ENCODE measurements at regions not wholly inside any gene's neighbourhood (a gene's known extent, or its start where the extent isn't known, plus 50 kb on each side); places are given as distances from the start of the nearest gene placed in this dataset.

- Histone ChIP-seq H3K9me3 (ENCODE audit: low read length) (no peaks in the 10 kb centered on the region), H3K27ac (ENCODE audit: low read length) (no peak overlapping the region), H3K4me3 (ENCODE audit: low read length) (no peak overlapping the region), H3K36me3 (ENCODE audit: insufficient read depth, low read length) (no peaks in the 10 kb centered on the region), H3K9me2 (replicated peaks; ENCODE audit: insufficient read depth, low read length) (no peaks in the 10 kb centered on the region), H3K9ac (ENCODE audit: low read length) (no peak overlapping the region), H3K4me1 (ENCODE audit: low read length) (peaks cover 8% of the 10 kb centered on the region), H2AFZ (ENCODE audit: low read length) (no peak overlapping the region), H3K4me2 (ENCODE audit: low read depth, low read length, poor library complexity, severe bottlenecking) (no peak overlapping the region), H3K79me2 (ENCODE audit: low read length) (no peaks in the 10 kb centered on the region), H3K27me3 (ENCODE audit: low read length) (no peaks in the 10 kb centered on the region), H4K20me1 (ENCODE audit: insufficient read depth, low read depth, low read length) (no peaks in the 10 kb centered on the region)
- no peak for DNase-seq
Measured at GRCh38 chr13:38528986-38529385, 157.9 kb upstream of the FREM2 start.

GRCh38 chr13:38530492-38530891 is 156.4 kb upstream of the FREM2 start:
- DNase-seq, result peak; percentile 60
- Histone ChIP-seq H3K27me3 (ENCODE audit: low read length) (no peaks in the 10 kb centered on the region), H3K79me2 (ENCODE audit: low read length) (no peaks in the 10 kb centered on the region), H3K4me2 (ENCODE audit: low read depth, low read length, poor library complexity, severe bottlenecking) (no peak overlapping the region), H3K9ac (ENCODE audit: low read length) (no peak overlapping the region), H3K36me3 (ENCODE audit: insufficient read depth, low read length) (no peaks in the 10 kb centered on the region), H3K4me3 (ENCODE audit: low read length) (no peak overlapping the region), H4K20me1 (ENCODE audit: insufficient read depth, low read depth, low read length) (no peaks in the 10 kb centered on the region), H3K27ac (ENCODE audit: low read length) (no peak overlapping the region), H3K4me1 (ENCODE audit: low read length) (peaks cover 8% of the 10 kb centered on the region), H3K9me3 (ENCODE audit: low read length) (no peaks in the 10 kb centered on the region), H3K9me2 (replicated peaks; ENCODE audit: insufficient read depth, low read length) (no peaks in the 10 kb centered on the region), H2AFZ (ENCODE audit: low read length) (no peak overlapping the region)

GRCh38 chr13:38535261-38535660 is 151.6 kb upstream of the FREM2 start:
- Histone ChIP-seq H3K36me3 (ENCODE audit: insufficient read depth, low read length) (no peaks in the 10 kb centered on the region), H3K4me2 (ENCODE audit: low read depth, low read length, poor library complexity, severe bottlenecking) (no peak overlapping the region), H4K20me1 (ENCODE audit: insufficient read depth, low read depth, low read length) (no peaks in the 10 kb centered on the region), H3K27ac (ENCODE audit: low read length) (no peak overlapping the region), H3K27me3 (ENCODE audit: low read length) (no peaks in the 10 kb centered on the region), H3K4me3 (ENCODE audit: low read length) (no peak overlapping the region), H3K79me2 (ENCODE audit: low read length) (no peaks in the 10 kb centered on the region), H3K4me1 (ENCODE audit: low read length) (no peaks in the 10 kb centered on the region), H2AFZ (ENCODE audit: low read length) (no peak overlapping the region), H3K9ac (ENCODE audit: low read length) (no peak overlapping the region), H3K9me3 (ENCODE audit: low read length) (no peaks in the 10 kb centered on the region), H3K9me2 (replicated peaks; ENCODE audit: insufficient read depth, low read length) (no peaks in the 10 kb centered on the region)
- DNase-seq, result no peak

GRCh38 chr13:38537051-38537450 is 149.8 kb upstream of the FREM2 start:
- DNase-seq, result no peak
- H3K27me3 ChIP-seq (ENCODE audit: low read length), result no peaks in the 10 kb centered on the region
- no peak overlapping the region for H2AFZ ChIP-seq (ENCODE audit: low read length)
- no peak overlapping the region for H3K27ac ChIP-seq (ENCODE audit: low read length)
- H3K4me3 ChIP-seq (ENCODE audit: low read length), result no peak overlapping the region
- H3K9me2 ChIP-seq (replicated peaks; ENCODE audit: insufficient read depth, low read length), result no peaks in the 10 kb centered on the region
- H3K4me2 ChIP-seq (ENCODE audit: low read depth, low read length, poor library complexity, severe bottlenecking), result no peak overlapping the region
- no peak overlapping the region for H3K9ac ChIP-seq (ENCODE audit: low read length)
- no peaks in the 10 kb centered on the region for H3K4me1 ChIP-seq (ENCODE audit: low read length)
- no peaks in the 10 kb centered on the region for H3K9me3 ChIP-seq (ENCODE audit: low read length)
- no peaks in the 10 kb centered on the region for H4K20me1 ChIP-seq (ENCODE audit: insufficient read depth, low read depth, low read length)
- H3K36me3 ChIP-seq (ENCODE audit: insufficient read depth, low read length), result no peaks in the 10 kb centered on the region
- H3K79me2 ChIP-seq (ENCODE audit: low read length), result no peaks in the 10 kb centered on the region

- H3K9me2 ChIP-seq (replicated peaks; ENCODE audit: insufficient read depth, low read length), result no peaks in the 10 kb centered on the region
- no peak for DNase-seq
- no peaks in the 10 kb centered on the region for H3K79me2 ChIP-seq (ENCODE audit: low read length)
- H3K27ac ChIP-seq (ENCODE audit: low read length), result no peak overlapping the region
- H3K4me2 ChIP-seq (ENCODE audit: low read depth, low read length, poor library complexity, severe bottlenecking), result no peak overlapping the region
- H3K4me1 ChIP-seq (ENCODE audit: low read length), result no peaks in the 10 kb centered on the region
- no peak overlapping the region for H3K9ac ChIP-seq (ENCODE audit: low read length)
- H3K27me3 ChIP-seq (ENCODE audit: low read length), result no peaks in the 10 kb centered on the region
- H3K36me3 ChIP-seq (ENCODE audit: insufficient read depth, low read length), result no peaks in the 10 kb centered on the region
- no peak overlapping the region for H2AFZ ChIP-seq (ENCODE audit: low read length)
- no peaks in the 10 kb centered on the region for H3K9me3 ChIP-seq (ENCODE audit: low read length)
- no peaks in the 10 kb centered on the region for H4K20me1 ChIP-seq (ENCODE audit: insufficient read depth, low read depth, low read length)
- H3K4me3 ChIP-seq (ENCODE audit: low read length), result no peak overlapping the region
Measured at GRCh38 chr13:38538422-38538821, 148.5 kb upstream of the FREM2 start.

- Histone ChIP-seq H3K9me2 (replicated peaks; ENCODE audit: insufficient read depth, low read length) (no peaks in the 10 kb centered on the region), H3K27me3 (ENCODE audit: low read length) (no peaks in the 10 kb centered on the region), H3K9me3 (ENCODE audit: low read length) (no peaks in the 10 kb centered on the region), H3K27ac (ENCODE audit: low read length) (no peak overlapping the region), H4K20me1 (ENCODE audit: insufficient read depth, low read depth, low read length) (no peaks in the 10 kb centered on the region), H2AFZ (ENCODE audit: low read length) (no peak overlapping the region), H3K79me2 (ENCODE audit: low read length) (no peaks in the 10 kb centered on the region), H3K4me2 (ENCODE audit: low read depth, low read length, poor library complexity, severe bottlenecking) (no peak overlapping the region), H3K4me3 (ENCODE audit: low read length) (no peak overlapping the region), H3K9ac (ENCODE audit: low read length) (no peak overlapping the region), H3K4me1 (ENCODE audit: low read length) (no peaks in the 10 kb centered on the region), H3K36me3 (ENCODE audit: insufficient read depth, low read length) (no peaks in the 10 kb centered on the region)
- no peak for DNase-seq
Measured at GRCh38 chr13:38539632-38540031, 147.2 kb upstream of the FREM2 start.

- Histone ChIP-seq H2AFZ (ENCODE audit: low read length) (no peak overlapping the region), H3K4me2 (ENCODE audit: low read depth, low read length, poor library complexity, severe bottlenecking) (no peak overlapping the region), H3K9me3 (ENCODE audit: low read length) (no peaks in the 10 kb centered on the region), H3K27ac (ENCODE audit: low read length) (no peak overlapping the region), H3K9ac (ENCODE audit: low read length) (no peak overlapping the region), H3K9me2 (replicated peaks; ENCODE audit: insufficient read depth, low read length) (no peaks in the 10 kb centered on the region), H3K4me1 (ENCODE audit: low read length) (no peaks in the 10 kb centered on the region), H4K20me1 (ENCODE audit: insufficient read depth, low read depth, low read length) (no peaks in the 10 kb centered on the region), H3K79me2 (ENCODE audit: low read length) (no peaks in the 10 kb centered on the region), H3K27me3 (ENCODE audit: low read length) (no peaks in the 10 kb centered on the region), H3K4me3 (ENCODE audit: low read length) (no peak overlapping the region), H3K36me3 (ENCODE audit: insufficient read depth, low read length) (no peaks in the 10 kb centered on the region)
- DNase-seq, result no peak
Measured at GRCh38 chr13:38542601-38543000, 144.3 kb upstream of the FREM2 start.

- no peak for DNase-seq
- Histone ChIP-seq H3K9me3 (ENCODE audit: low read length) (no peaks in the 10 kb centered on the region), H4K20me1 (ENCODE audit: insufficient read depth, low read depth, low read length) (no peaks in the 10 kb centered on the region), H3K4me1 (ENCODE audit: low read length) (no peaks in the 10 kb centered on the region), H3K9ac (ENCODE audit: low read length) (no peak overlapping the region), H3K4me3 (ENCODE audit: low read length) (no peak overlapping the region), H3K9me2 (replicated peaks; ENCODE audit: insufficient read depth, low read length) (no peaks in the 10 kb centered on the region), H2AFZ (ENCODE audit: low read length) (no peak overlapping the region), H3K4me2 (ENCODE audit: low read depth, low read length, poor library complexity, severe bottlenecking) (no peak overlapping the region), H3K79me2 (ENCODE audit: low read length) (no peaks in the 10 kb centered on the region), H3K27ac (ENCODE audit: low read length) (no peak overlapping the region), H3K36me3 (ENCODE audit: insufficient read depth, low read length) (no peaks in the 10 kb centered on the region), H3K27me3 (ENCODE audit: low read length) (no peaks in the 10 kb centered on the region)
Measured at GRCh38 chr13:38543561-38543960, 143.3 kb upstream of the FREM2 start.

- Histone ChIP-seq H3K4me2 (ENCODE audit: low read depth, low read length, poor library complexity, severe bottlenecking) (no peak overlapping the region), H3K79me2 (ENCODE audit: low read length) (no peaks in the 10 kb centered on the region), H3K9me3 (ENCODE audit: low read length) (no peaks in the 10 kb centered on the region), H3K4me1 (ENCODE audit: low read length) (no peaks in the 10 kb centered on the region), H2AFZ (ENCODE audit: low read length) (no peak overlapping the region), H4K20me1 (ENCODE audit: insufficient read depth, low read depth, low read length) (no peaks in the 10 kb centered on the region), H3K4me3 (ENCODE audit: low read length) (no peak overlapping the region), H3K27me3 (ENCODE audit: low read length) (peaks cover 4% of the 10 kb centered on the region; the same call in 1 of the 2 replicates), H3K36me3 (ENCODE audit: insufficient read depth, low read length) (no peaks in the 10 kb centered on the region), H3K9me2 (replicated peaks; ENCODE audit: insufficient read depth, low read length) (no peaks in the 10 kb centered on the region), H3K27ac (ENCODE audit: low read length) (no peak overlapping the region), H3K9ac (ENCODE audit: low read length) (no peak overlapping the region)
- DNase-seq, result no peak
Measured at GRCh38 chr13:38563739-38564138, 123.1 kb upstream of the FREM2 start.
